ENCODE measurements at regions not wholly inside any gene's neighbourhood (a gene's known extent, or its start where the extent isn't known, plus 50 kb on each side); places are given as distances from the start of the nearest gene placed in this dataset.

GRCh38 chr3:195009616-195010015 lies 261.3 kb downstream of the XXYLT1 start:
- peaks cover 15% of the 10 kb centered on the region for H3K27me3 Mint-ChIP-seq (ENCODE audit: unreplicated experiment)

GRCh38 chr3:195010551-195011100 lies 260.3 kb downstream of the XXYLT1 start:
- peaks cover 15% of the 10 kb centered on the region for H3K27me3 Mint-ChIP-seq (ENCODE audit: unreplicated experiment)
- H3K9me3 Mint-ChIP-seq (ENCODE audit: unreplicated experiment): no peaks in the 10 kb centered on the region
- H3K27ac Mint-ChIP-seq (ENCODE audit: unreplicated experiment): no peak overlapping the region
- peaks cover 27% of the 10 kb centered on the region for H3K4me1 Mint-ChIP-seq (ENCODE audit: unreplicated experiment)
- no peak for TF ChIP-seq CTCF (IDR thresholded peaks at IDR 0.05; ENCODE audit: unreplicated experiment)
- H3K4me3 Mint-ChIP-seq (ENCODE audit: unreplicated experiment): no peak overlapping the region
- H3K36me3 Mint-ChIP-seq (ENCODE audit: low read depth, unreplicated experiment): peaks cover 16% of the 10 kb centered on the region
- no peak for DNase-seq (ENCODE audit: low spot score)

More at GRCh38 chr3:195009616-195010015, 261.3 kb downstream of the XXYLT1 start:
- DNase-seq (ENCODE audit: low spot score): no peak
- peaks cover 21% of the 10 kb centered on the region for H3K4me1 Mint-ChIP-seq (ENCODE audit: unreplicated experiment)
- no peaks in the 10 kb centered on the region for H3K9me3 Mint-ChIP-seq (ENCODE audit: unreplicated experiment)
- H3K36me3 Mint-ChIP-seq (ENCODE audit: low read depth, unreplicated experiment): peaks cover 16% of the 10 kb centered on the region
- no peak overlapping the region for H3K27ac Mint-ChIP-seq (ENCODE audit: unreplicated experiment)
- TF ChIP-seq CTCF (IDR thresholded peaks at IDR 0.05; ENCODE audit: unreplicated experiment): no peak
- no peak overlapping the region for H3K4me3 Mint-ChIP-seq (ENCODE audit: unreplicated experiment)

- peaks cover 28% of the 10 kb centered on the region for H3K4me1 Mint-ChIP-seq (ENCODE audit: unreplicated experiment)
- no peak overlapping the region for H3K4me3 Mint-ChIP-seq (ENCODE audit: unreplicated experiment)
- H3K27ac Mint-ChIP-seq (ENCODE audit: unreplicated experiment): no peak overlapping the region
- H3K36me3 Mint-ChIP-seq (ENCODE audit: low read depth, unreplicated experiment): peaks cover 16% of the 10 kb centered on the region
- DNase-seq (ENCODE audit: low spot score): no peak
- no peak for TF ChIP-seq CTCF (IDR thresholded peaks at IDR 0.05; ENCODE audit: unreplicated experiment)
- no peaks in the 10 kb centered on the region for H3K9me3 Mint-ChIP-seq (ENCODE audit: unreplicated experiment)
- H3K27me3 Mint-ChIP-seq (ENCODE audit: unreplicated experiment): peaks cover 13% of the 10 kb centered on the region
These were observed 259.6 kb downstream of the XXYLT1 start for GRCh38 chr3:195011231-195011834.

- no peak for DNase-seq (ENCODE audit: low spot score)
- H3K27ac Mint-ChIP-seq (ENCODE audit: unreplicated experiment): no peak overlapping the region
These were observed 258.9 kb downstream of the XXYLT1 start for GRCh38 chr3:195012100-195012499.

More at GRCh38 chr3:195012100-195012499, 258.9 kb downstream of the XXYLT1 start:
- H3K4me1 Mint-ChIP-seq (ENCODE audit: unreplicated experiment): peaks cover 21% of the 10 kb centered on the region
- H3K9me3 Mint-ChIP-seq (ENCODE audit: unreplicated experiment): no peaks in the 10 kb centered on the region
- no peak for TF ChIP-seq CTCF (IDR thresholded peaks at IDR 0.05; ENCODE audit: unreplicated experiment)
- peaks cover 12% of the 10 kb centered on the region for H3K27me3 Mint-ChIP-seq (ENCODE audit: unreplicated experiment)
- peaks cover 16% of the 10 kb centered on the region for H3K36me3 Mint-ChIP-seq (ENCODE audit: low read depth, unreplicated experiment)
- H3K4me3 Mint-ChIP-seq (ENCODE audit: unreplicated experiment): no peak overlapping the region

All from endothelial cell (in vitro differentiated cells).